GM12878 (cell line): ENCODE measurements at regions not wholly inside any gene's neighbourhood (a gene's known extent, or its start where the extent isn't known, plus 50 kb on each side); places are given as distances from the start of the nearest gene placed in this dataset.

ENCODE experiments used
- ATAC-seq: fragments of 200-7000 bp; cut with Tn5 transposase; 3 replicates; pipeline ENCODE4 v1.9.1; 2020; ENCODE audit warnings: mild to moderate bottlenecking, moderate library complexity
- BruUV-seq: library from RNA; stranded (reverse); fragments of 400-500 nt; replicated peaks from 2 replicates; lab custom pipeline; 2021; lab: Mats Ljungman, UMichigan
- CTCF ChIA-PET: fragments of 300-600 bp; sonication (Branson Sonifier 250); formaldehyde crosslinking; extraction: SDS; loops from one replicate; lab custom pipeline; 2021; ENCODE audit warnings: inconsistent platforms; lab: Yijun Ruan, JAX
- POLR2A ChIA-PET: fragments of 350-600 bp; formaldehyde crosslinking; extraction: SDS; loops from one replicate; lab custom pipeline; 2021; ENCODE audit warnings: inconsistent platforms; lab: Charles Lee
- RAD21 ChIA-PET: fragments of 300-600 bp; sonication (Branson Sonifier 250); formaldehyde crosslinking; loops from one replicate; lab custom pipeline; 2023; ENCODE audit warnings: antibody characterized with exemption; ENCODE audit not compliant: unreplicated experiment; lab: Charles Lee
- SMC1A ChIA-PET: fragments of 300-600 bp; sonication (Branson Sonifier 250); formaldehyde crosslinking; loops from one replicate; lab custom pipeline; 2023; ENCODE audit not compliant: unreplicated experiment, uncharacterized antibody; lab: Charles Lee
- DNase-seq: peaks from one replicate; pipeline ENCODE4 v3.0.0-alpha.2; 2011; ENCODE audit warnings: low read depth, low spot score
- FAIRE-seq: peaks from 3 replicates; lab custom pipeline; 2011; peaks lifted over from hg19 to GRCh38; lab: Jason Lieb, UNC
- H2AFZ ChIP-seq: 2 replicates; pipeline ENCODE4 v1.6.0; 2011; ENCODE audit warnings: low read depth, low read length, control low read depth; ENCODE audit not compliant: control insufficient read depth
- H3K27ac ChIP-seq: 2 replicates; pipeline ENCODE4 v1.5.1; 2011; ENCODE audit warnings: control low read depth; ENCODE audit not compliant: control insufficient read depth, insufficient read depth
- H3K27me3 ChIP-seq, 2 experiments: replicated peaks in 1 of 2; 2 replicates each; pipeline versions ENCODE4 v1.6.0 to v1.6.1; 2011; ENCODE audit warnings: low read length in 1 of 2; ENCODE audit not compliant: control insufficient read depth in 2 of 2, insufficient read depth in 2 of 2
- H3K36me3 ChIP-seq, 2 experiments: 2 replicates each; pipeline ENCODE4 v1.5.1; 2011; ENCODE audit warnings: low read length in 1 of 2; ENCODE audit not compliant: control insufficient read depth in 2 of 2, insufficient read depth in 2 of 2
- H3K4me1 ChIP-seq: 2 replicates; pipeline ENCODE4 v1.6.1; 2011; ENCODE audit warnings: mild to moderate bottlenecking, low read length, moderate library complexity, mixed read lengths; ENCODE audit not compliant: control insufficient read depth, insufficient read depth
- H3K4me2 ChIP-seq: 2 replicates; pipeline ENCODE4 v1.6.0; 2011; ENCODE audit warnings: control low read depth; ENCODE audit not compliant: control insufficient read depth, insufficient read depth
- H3K4me3 ChIP-seq: fragments of 200-600 bp; sonication (generic); 2 replicates; pipeline ENCODE4 v1.5.1; 2016
- H3K79me2 ChIP-seq: 2 replicates; pipeline ENCODE4 v1.6.0; 2011; ENCODE audit warnings: low read length; ENCODE audit not compliant: control insufficient read depth, insufficient read depth
- H3K9ac ChIP-seq: 2 replicates; pipeline ENCODE4 v1.8.0; 2011; ENCODE audit warnings: low read length, control low read depth, mixed read lengths; ENCODE audit not compliant: control insufficient read depth, insufficient read depth
- H3K9me3 ChIP-seq: replicated peaks from 3 replicates; pipeline ENCODE4 v1.5.1; 2011; ENCODE audit warnings: mild to moderate bottlenecking, low read length; ENCODE audit not compliant: control insufficient read depth, insufficient read depth
- H4K20me1 ChIP-seq: 2 replicates; pipeline ENCODE4 v1.6.0; 2011; ENCODE audit not compliant: control insufficient read depth, insufficient read depth
- CHD1 ChIP-seq: IDR thresholded peaks from 2 replicates; pipeline ENCODE4 v1.6.1; 2012; ENCODE audit warnings: low read depth, low read length, improper control_type of control experiment
- DPF2 ChIP-seq: fragments of 450-650 bp; IDR thresholded peaks from 2 replicates; pipeline ENCODE4 v1.6.1; 2017; ENCODE audit warnings: mild to moderate bottlenecking
- HSF1 ChIP-seq: fragments of 150-350 bp; IDR thresholded peaks from 2 replicates; pipeline ENCODE4 v1.6.1; 2014; ENCODE audit warnings: mild to moderate bottlenecking, low read depth, low read length
- MLLT1 ChIP-seq: fragments of 450-650 bp; IDR thresholded peaks from 2 replicates; pipeline ENCODE4 v1.6.1; 2016; ENCODE audit warnings: mild to moderate bottlenecking
- MTA3 ChIP-seq: IDR thresholded peaks from 2 replicates; pipeline ENCODE4 v1.6.1; 2012; ENCODE audit warnings: low read length, inconsistent platforms, borderline replicate concordance
- NR2C2 ChIP-seq: IDR thresholded peaks from 2 replicates; pipeline ENCODE4 v1.6.1; 2011; ENCODE audit warnings: borderline replicate concordance, low read depth; ENCODE audit not compliant: control insufficient read depth, insufficient read length
- PML ChIP-seq: IDR thresholded peaks from 2 replicates; pipeline ENCODE4 v1.6.1; 2012; ENCODE audit warnings: low read length, inconsistent platforms
- POLR2A ChIP-seq: IDR thresholded peaks from 2 replicates; pipeline ENCODE4 v1.6.1; 2011; ENCODE audit warnings: low read depth, mild to moderate bottlenecking, low read length
- SMAD1 ChIP-seq: fragments of 450-650 bp; IDR thresholded peaks from 2 replicates; pipeline ENCODE4 v1.6.1; 2018; ENCODE audit warnings: mild to moderate bottlenecking, low read depth; ENCODE audit not compliant: partially characterized antibody
- SP1 ChIP-seq: IDR thresholded peaks from one replicate; pipeline ENCODE4 v1.6.1; 2011; ENCODE audit warnings: low read depth, low read length
- ZNF384 ChIP-seq: IDR thresholded peaks from 2 replicates; pipeline ENCODE4 v1.6.1; 2012; ENCODE audit warnings: low read depth, mild to moderate bottlenecking, low read length, improper control_type of control experiment, borderline replicate concordance
- ZNF592 ChIP-seq: fragments of 450-650 bp; IDR thresholded peaks from 2 replicates; pipeline ENCODE4 v1.6.1; 2017; ENCODE audit warnings: mild to moderate bottlenecking, moderate library complexity
- ZNF622 ChIP-seq: fragments of 450-650 bp; IDR thresholded peaks from 2 replicates; pipeline ENCODE4 v1.6.1; 2017; ENCODE audit warnings: mild to moderate bottlenecking, inconsistent platforms
- WGBS: methylation state at CpG from one replicate; pipeline ENCODE4 v1.1.6; 2016; ENCODE audit warnings: low lambda C conversion rate; ENCODE audit not compliant: insufficient replicate concordance, insufficient coverage; ENCODE audit errors: missing lambda C conversion rate; 5-methylcytosine and 5-hydroxymethylcytosine counted together
- in situ Hi-C: fragments of 300-500 bp; cut with MboI; formaldehyde crosslinking; loops from 9 replicates; pipeline ENCODE4 v1.14.3; 2018; ENCODE audit warnings: mixed read lengths
- intact Hi-C: fragments of 100-400 bp; cut with micrococcal nuclease; formaldehyde crosslinking; loops from one replicate; pipeline ENCODE4 v1.14.2; 2022; ENCODE audit not compliant: unreplicated experiment
- TF ChIP-seq, protein P1 (sequence below): IDR thresholded peaks from 2 replicates; pipeline ENCODE4 v1.6.1; 2011; ENCODE audit warnings: borderline replicate concordance, low read depth, mild to moderate bottlenecking, moderate library complexity, mixed read lengths, low read length; ENCODE audit not compliant: insufficient read depth; ENCODE audit errors: extremely low read length
- TF ChIP-seq, protein P2 (sequence below): fragments of 150-350 bp; IDR thresholded peaks from 2 replicates; pipeline ENCODE4 v1.6.1; 2016; ENCODE audit warnings: low read depth, low read length

GRCh38 chr7:130794619-130794922 is 60.6 kb upstream of the KLF14 start:
- ATAC-seq (no peak), DNase-seq (no peak), FAIRE-seq (no peak)
- TF ChIP-seq ZNF592 (no peak), DPF2 (no peak), HSF1 (no peak), MTA3 (no peak), MLLT1 (no peak), NR2C2 (no peak), ZNF622 (no peak), PML (no peak), SMAD1 (no peak), CHD1 (no peak), ZNF384 (no peak), POLR2A (no peak), SP1 (no peak)
- TF ChIP-seq, protein P1, sequence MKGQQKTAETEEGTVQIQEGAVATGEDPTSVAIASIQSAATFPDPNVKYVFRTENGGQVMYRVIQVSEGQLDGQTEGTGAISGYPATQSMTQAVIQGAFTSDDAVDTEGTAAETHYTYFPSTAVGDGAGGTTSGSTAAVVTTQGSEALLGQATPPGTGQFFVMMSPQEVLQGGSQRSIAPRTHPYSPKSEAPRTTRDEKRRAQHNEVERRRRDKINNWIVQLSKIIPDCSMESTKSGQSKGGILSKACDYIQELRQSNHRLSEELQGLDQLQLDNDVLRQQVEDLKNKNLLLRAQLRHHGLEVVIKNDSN, result no peak
- TF ChIP-seq, protein P2, sequence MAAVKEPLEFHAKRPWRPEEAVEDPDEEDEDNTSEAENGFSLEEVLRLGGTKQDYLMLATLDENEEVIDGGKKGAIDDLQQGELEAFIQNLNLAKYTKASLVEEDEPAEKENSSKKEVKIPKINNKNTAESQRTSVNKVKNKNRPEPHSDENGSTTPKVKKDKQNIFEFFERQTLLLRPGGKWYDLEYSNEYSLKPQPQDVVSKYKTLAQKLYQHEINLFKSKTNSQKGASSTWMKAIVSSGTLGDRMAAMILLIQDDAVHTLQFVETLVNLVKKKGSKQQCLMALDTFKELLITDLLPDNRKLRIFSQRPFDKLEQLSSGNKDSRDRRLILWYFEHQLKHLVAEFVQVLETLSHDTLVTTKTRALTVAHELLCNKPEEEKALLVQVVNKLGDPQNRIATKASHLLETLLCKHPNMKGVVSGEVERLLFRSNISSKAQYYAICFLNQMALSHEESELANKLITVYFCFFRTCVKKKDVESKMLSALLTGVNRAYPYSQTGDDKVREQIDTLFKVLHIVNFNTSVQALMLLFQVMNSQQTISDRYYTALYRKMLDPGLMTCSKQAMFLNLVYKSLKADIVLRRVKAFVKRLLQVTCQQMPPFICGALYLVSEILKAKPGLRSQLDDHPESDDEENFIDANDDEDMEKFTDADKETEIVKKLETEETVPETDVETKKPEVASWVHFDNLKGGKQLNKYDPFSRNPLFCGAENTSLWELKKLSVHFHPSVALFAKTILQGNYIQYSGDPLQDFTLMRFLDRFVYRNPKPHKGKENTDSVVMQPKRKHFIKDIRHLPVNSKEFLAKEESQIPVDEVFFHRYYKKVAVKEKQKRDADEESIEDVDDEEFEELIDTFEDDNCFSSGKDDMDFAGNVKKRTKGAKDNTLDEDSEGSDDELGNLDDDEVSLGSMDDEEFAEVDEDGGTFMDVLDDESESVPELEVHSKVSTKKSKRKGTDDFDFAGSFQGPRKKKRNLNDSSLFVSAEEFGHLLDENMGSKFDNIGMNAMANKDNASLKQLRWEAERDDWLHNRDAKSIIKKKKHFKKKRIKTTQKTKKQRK, result no peak
- POLR2A ChIA-PET, result no interaction called here
- SMC1A ChIA-PET, result interaction anchor here (1.4 kb wide), 1 partner anchor 12 kb away, joined by 3 read pairs; no protein-coding TSS in a partner anchor
- H3K27ac ChIP-seq, result no peak overlapping the region
- no TSS peak for BruUV-seq
- no peaks in the 10 kb centered on the region for H3K9me3 ChIP-seq
- H3K9ac ChIP-seq, result no peak overlapping the region
- H2AFZ ChIP-seq, result no peak overlapping the region
- in situ Hi-C loops (no loop called here), intact Hi-C loops (no loop called here)
- H3K36me3 ChIP-seq, result no peaks in the 10 kb centered on the region
- no peaks in the 10 kb centered on the region for H4K20me1 ChIP-seq
- H3K4me2 ChIP-seq, result no peak overlapping the region
- RAD21 ChIA-PET, result interaction anchor here (1.1 kb wide), 1 partner anchor 10 kb away, joined by 3 read pairs; no protein-coding TSS in a partner anchor
- CTCF ChIA-PET, result interaction anchor here (1.3 kb wide), 1 partner anchor 37 kb away, joined by 4 read pairs; no protein-coding TSS in a partner anchor
- WGBS, result 51% methylated on average over 3 of the region's 3 CpGs
- no peaks in the 10 kb centered on the region for H3K27me3 ChIP-seq
- H3K4me3 ChIP-seq, result no peak overlapping the region
- H3K79me2 ChIP-seq, result no peaks in the 10 kb centered on the region
- H3K4me1 ChIP-seq, result no peaks in the 10 kb centered on the region
